ENCODE measurements at regions not wholly inside any gene's neighbourhood (a gene's known extent, or its start where the extent isn't known, plus 50 kb on each side); places are given as distances from the start of the nearest gene placed in this dataset.
A peak's percentile ranks its signal among the peaks of the same experiment; 100 is the strongest.
"Not testable (repeated sequence)": the region's sequence is repeated elsewhere in the genome, so short reads cannot be mapped to it uniquely, and the experiment has no call there.

GRCh38 chr12:89831310-89832095, 122.9 kb upstream of the ATP2B1 start:
- Mint-ChIP-seq H3K36me3 (ENCODE audit: insufficient read depth) (no peaks in the 10 kb centered on the region), H3K9me3 (no peaks in the 10 kb centered on the region), H3K4me3 (no peak overlapping the region), H3K27me3 (peaks cover 10% of the 10 kb centered on the region), H3K27ac (ENCODE audit: low read depth) (no peak overlapping the region), H3K4me1 (peaks cover 9% of the 10 kb centered on the region)
- no peak for DNase-seq (ENCODE audit: low spot score in 2 of 2)
- ATAC-seq (replicated peaks; ENCODE audit: extremely low read depth, poor library complexity, severe bottlenecking) = no peak

GRCh38 chr12:89829434-89829975, 120.9 kb upstream of the ATP2B1 start:
- H3K36me3 Mint-ChIP-seq (ENCODE audit: insufficient read depth) = peaks cover 2% of the 10 kb centered on the region
- H3K27ac Mint-ChIP-seq (ENCODE audit: low read depth) = no peak overlapping the region
- DNase-seq (ENCODE audit: low spot score in 2 of 2) (no peak), ATAC-seq (replicated peaks; ENCODE audit: extremely low read depth, poor library complexity, severe bottlenecking) (no peak)
- peaks cover 10% of the 10 kb centered on the region for H3K27me3 Mint-ChIP-seq
- no peaks in the 10 kb centered on the region for H3K9me3 Mint-ChIP-seq
- H3K4me1 Mint-ChIP-seq = peaks cover 17% of the 10 kb centered on the region
- H3K4me3 Mint-ChIP-seq = no peak overlapping the region

- Mint-ChIP-seq H3K27me3 (peaks cover 10% of the 10 kb centered on the region), H3K4me1 (peaks cover 17% of the 10 kb centered on the region), H3K9me3 (no peaks in the 10 kb centered on the region), H3K4me3 (no peak overlapping the region), H3K36me3 (ENCODE audit: insufficient read depth) (peaks cover 2% of the 10 kb centered on the region), H3K27ac (ENCODE audit: low read depth) (no peak overlapping the region)
- DNase-seq (ENCODE audit: low spot score in 2 of 2) (no peak), ATAC-seq (replicated peaks; ENCODE audit: extremely low read depth, poor library complexity, severe bottlenecking) (no peak)
Observed at GRCh38 chr12:89828575-89828974, 119.9 kb upstream of the ATP2B1 start.

GRCh38 chr12:89827592-89827991, 119.0 kb upstream of the ATP2B1 start:
- Mint-ChIP-seq H3K36me3 (ENCODE audit: insufficient read depth) (peaks cover 2% of the 10 kb centered on the region), H3K27me3 (peaks cover 10% of the 10 kb centered on the region), H3K27ac (ENCODE audit: low read depth) (no peak overlapping the region), H3K9me3 (no peaks in the 10 kb centered on the region), H3K4me1 (peaks cover 17% of the 10 kb centered on the region), H3K4me3 (no peak overlapping the region)
- ATAC-seq (replicated peaks; ENCODE audit: extremely low read depth, poor library complexity, severe bottlenecking) (no peak), DNase-seq (ENCODE audit: low spot score in 2 of 2) (no peak)

GRCh38 chr12:89826468-89826867, 117.8 kb upstream of the ATP2B1 start:
- H3K4me1 Mint-ChIP-seq = peaks cover 17% of the 10 kb centered on the region
- peaks cover 10% of the 10 kb centered on the region for H3K27me3 Mint-ChIP-seq
- H3K36me3 Mint-ChIP-seq (ENCODE audit: insufficient read depth) = peaks cover 2% of the 10 kb centered on the region
- DNase-seq (ENCODE audit: low spot score in 2 of 2) = no peak
- no peak overlapping the region for H3K4me3 Mint-ChIP-seq
- no peak for ATAC-seq (replicated peaks; ENCODE audit: extremely low read depth, poor library complexity, severe bottlenecking)
- H3K9me3 Mint-ChIP-seq = no peaks in the 10 kb centered on the region
- no peak overlapping the region for H3K27ac Mint-ChIP-seq (ENCODE audit: low read depth)

GRCh38 chr12:89825591-89826449, 117.2 kb upstream of the ATP2B1 start:
- no peak for ATAC-seq (replicated peaks; ENCODE audit: extremely low read depth, poor library complexity, severe bottlenecking)
- no peak overlapping the region for H3K4me3 Mint-ChIP-seq

GRCh38 chr12:89824822-89825221, 116.2 kb upstream of the ATP2B1 start:
- Mint-ChIP-seq H3K36me3 (ENCODE audit: insufficient read depth) (peaks cover 2% of the 10 kb centered on the region), H3K4me3 (no peak overlapping the region), H3K27ac (ENCODE audit: low read depth) (no peak overlapping the region), H3K9me3 (no peaks in the 10 kb centered on the region), H3K27me3 (peaks cover 10% of the 10 kb centered on the region), H3K4me1 (peaks cover 17% of the 10 kb centered on the region)
- ATAC-seq (replicated peaks; ENCODE audit: extremely low read depth, poor library complexity, severe bottlenecking) (no peak), DNase-seq (ENCODE audit: low spot score in 2 of 2) (no peak)

More at GRCh38 chr12:89825591-89826449, 117.2 kb upstream of the ATP2B1 start:
- Mint-ChIP-seq H3K4me1 (peaks cover 17% of the 10 kb centered on the region), H3K9me3 (no peaks in the 10 kb centered on the region), H3K36me3 (ENCODE audit: insufficient read depth) (peaks cover 2% of the 10 kb centered on the region), H3K27me3 (peaks cover 10% of the 10 kb centered on the region), H3K27ac (ENCODE audit: low read depth) (no peak overlapping the region)
- no peak for DNase-seq (ENCODE audit: low spot score in 2 of 2)

GRCh38 chr12:89822992-89823391, 114.4 kb upstream of the ATP2B1 start:
- not testable (repeated sequence) for DNase-seq (ENCODE audit: low spot score in 2 of 2); ATAC-seq (replicated peaks; ENCODE audit: extremely low read depth, poor library complexity, severe bottlenecking); H3K4me3 Mint-ChIP-seq; H3K27ac Mint-ChIP-seq (ENCODE audit: low read depth); H3K36me3 Mint-ChIP-seq (ENCODE audit: insufficient read depth); H3K9me3 Mint-ChIP-seq; H3K27me3 Mint-ChIP-seq
- H3K4me1 Mint-ChIP-seq = peaks cover 17% of the 10 kb centered on the region

- no peak for DNase-seq (ENCODE audit: low spot score in 2 of 2)
- H3K27ac Mint-ChIP-seq (ENCODE audit: low read depth) = no peak overlapping the region
- H3K27me3 Mint-ChIP-seq = no peaks in the 10 kb centered on the region
- ATAC-seq (replicated peaks; ENCODE audit: extremely low read depth, poor library complexity, severe bottlenecking) = no peak
- peaks cover 2% of the 10 kb centered on the region for H3K36me3 Mint-ChIP-seq (ENCODE audit: insufficient read depth)
- peaks cover 17% of the 10 kb centered on the region for H3K4me1 Mint-ChIP-seq
- H3K9me3 Mint-ChIP-seq = no peaks in the 10 kb centered on the region
- no peak overlapping the region for H3K4me3 Mint-ChIP-seq
Observed at GRCh38 chr12:89821896-89822295, 113.3 kb upstream of the ATP2B1 start.

GRCh38 chr12:89817501-89818226, 109.0 kb upstream of the ATP2B1 start:
- Mint-ChIP-seq H3K4me3 (no peak overlapping the region), H3K36me3 (ENCODE audit: insufficient read depth) (no peaks in the 10 kb centered on the region), H3K27me3 (no peaks in the 10 kb centered on the region), H3K4me1 (no peaks in the 10 kb centered on the region), H3K27ac (ENCODE audit: low read depth) (peak overlapping the region; percentile 8), H3K9me3 (no peaks in the 10 kb centered on the region)
- DNase-seq (ENCODE audit: low spot score in 2 of 2) (no peak), ATAC-seq (replicated peaks; ENCODE audit: extremely low read depth, poor library complexity, severe bottlenecking) (no peak)

GRCh38 chr12:89815225-89815624, 106.6 kb upstream of the ATP2B1 start:
- DNase-seq (ENCODE audit: low spot score in 2 of 2) = no peak
- ATAC-seq (replicated peaks; ENCODE audit: extremely low read depth, poor library complexity, severe bottlenecking) = no peak
- Mint-ChIP-seq H3K36me3 (ENCODE audit: insufficient read depth) (no peaks in the 10 kb centered on the region), H3K9me3 (no peaks in the 10 kb centered on the region), H3K27ac (ENCODE audit: low read depth) (no peak overlapping the region), H3K27me3 (no peaks in the 10 kb centered on the region), H3K4me3 (no peak overlapping the region), H3K4me1 (no peaks in the 10 kb centered on the region)

- H3K4me3 Mint-ChIP-seq = no peak overlapping the region
- no peaks in the 10 kb centered on the region for H3K9me3 Mint-ChIP-seq
- H3K27ac Mint-ChIP-seq (ENCODE audit: low read depth) = no peak overlapping the region
- no peak for DNase-seq (ENCODE audit: low spot score in 2 of 2)
- no peaks in the 10 kb centered on the region for H3K4me1 Mint-ChIP-seq
- ATAC-seq (replicated peaks; ENCODE audit: extremely low read depth, poor library complexity, severe bottlenecking) = no peak
- no peaks in the 10 kb centered on the region for H3K36me3 Mint-ChIP-seq (ENCODE audit: insufficient read depth)
- H3K27me3 Mint-ChIP-seq = no peaks in the 10 kb centered on the region
Observed at GRCh38 chr12:89803412-89803811, 94.8 kb upstream of the ATP2B1 start.

Measured in central memory CD8-positive, alpha-beta T cell (primary cell).